GM19351 (cell line): ENCODE measurements at regions not wholly inside any gene's neighbourhood (a gene's known extent, or its start where the extent isn't known, plus 50 kb on each side); places are given as distances from the start of the nearest gene placed in this dataset.

Experiments used
- ATAC-seq: cut with Tn5 transposase; IDR thresholded peaks from one replicate; pipeline ENCODE4 v1.9.1; 2021; ENCODE audit warnings: mild to moderate bottlenecking, moderate library complexity; ENCODE audit not compliant: unreplicated experiment

DNA sequence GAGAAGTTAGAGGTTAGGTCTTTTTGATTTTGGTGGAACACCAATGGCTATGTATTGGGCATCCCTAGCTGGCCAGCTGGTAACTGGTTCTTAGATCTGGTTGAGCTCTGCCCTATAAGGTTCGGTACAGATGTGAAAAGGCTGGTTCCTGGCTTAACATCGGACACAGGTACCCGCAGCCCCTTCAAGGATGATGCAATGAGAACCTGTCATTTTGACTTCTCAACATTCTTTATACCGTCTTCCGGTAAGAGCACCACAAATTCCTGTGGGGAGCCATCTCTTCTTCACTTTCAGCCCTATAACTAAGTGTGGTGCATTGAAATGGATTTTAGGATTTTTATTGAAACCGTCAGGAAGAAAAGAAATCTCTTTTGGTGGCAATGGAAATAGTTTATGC is 222.8 kb downstream of the ADAMTS9 start:
- no peak for ATAC-seq

DNA sequence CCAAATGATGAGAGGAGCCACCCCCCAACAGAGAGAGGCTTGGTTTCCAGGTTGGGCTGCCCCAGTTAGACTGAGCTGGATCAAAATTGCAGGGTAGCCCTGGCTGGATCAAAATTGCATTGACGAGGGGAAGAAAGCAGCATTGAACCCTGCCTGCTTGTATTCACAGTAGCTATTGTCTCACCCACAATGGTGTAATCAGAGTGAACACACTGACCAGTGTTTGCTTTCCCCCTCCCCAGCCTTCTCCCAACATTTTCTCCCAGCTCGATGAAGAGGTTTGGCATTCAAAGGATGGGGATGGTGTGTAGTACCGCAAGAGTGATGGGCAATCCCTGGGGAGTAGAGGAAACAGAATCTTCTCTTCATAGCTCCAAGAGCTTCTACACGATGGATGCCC is 223.8 kb downstream of the ADAMTS9 start:
- no peak for ATAC-seq

DNA sequence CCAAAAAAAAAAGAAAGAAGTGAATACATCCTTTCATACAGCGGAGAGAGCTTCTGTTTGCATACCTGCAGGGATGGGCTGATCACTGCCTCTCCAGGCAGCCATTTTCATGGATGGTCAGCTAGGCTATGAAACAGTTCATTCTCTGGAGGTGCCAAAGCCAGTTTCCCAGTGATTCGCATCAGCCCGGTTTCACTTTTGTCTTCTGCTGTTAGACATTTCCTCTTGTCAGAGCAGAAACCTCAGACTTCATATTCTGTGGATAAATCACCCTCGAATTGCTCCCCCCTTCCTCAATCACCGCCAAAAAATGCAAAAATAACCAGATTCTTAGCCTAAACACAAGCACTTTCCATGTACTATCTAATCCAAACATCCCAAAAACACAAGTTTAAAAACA is 225.6 kb downstream of the ADAMTS9 start:
- ATAC-seq: no peak

DNA sequence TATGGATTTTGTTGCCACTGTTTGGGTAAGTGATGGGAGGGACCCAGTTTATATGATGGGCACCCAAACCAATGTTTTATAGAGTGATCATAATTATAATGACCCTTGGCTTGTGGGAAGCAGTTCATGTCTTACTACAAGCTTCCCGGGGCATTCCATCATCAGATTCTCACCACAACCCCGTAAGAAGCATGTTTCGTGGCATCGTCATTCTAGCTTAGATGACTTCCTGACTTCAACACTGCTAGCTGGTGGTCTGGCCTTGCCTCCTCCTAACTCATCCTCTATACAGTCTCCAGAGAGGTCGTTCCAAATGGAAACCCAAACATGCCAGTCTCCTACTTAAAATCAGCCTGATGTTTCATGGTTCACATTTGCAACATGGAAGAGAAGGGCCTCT is 226.9 kb downstream of the ADAMTS9 start:
- ATAC-seq: no peak

DNA sequence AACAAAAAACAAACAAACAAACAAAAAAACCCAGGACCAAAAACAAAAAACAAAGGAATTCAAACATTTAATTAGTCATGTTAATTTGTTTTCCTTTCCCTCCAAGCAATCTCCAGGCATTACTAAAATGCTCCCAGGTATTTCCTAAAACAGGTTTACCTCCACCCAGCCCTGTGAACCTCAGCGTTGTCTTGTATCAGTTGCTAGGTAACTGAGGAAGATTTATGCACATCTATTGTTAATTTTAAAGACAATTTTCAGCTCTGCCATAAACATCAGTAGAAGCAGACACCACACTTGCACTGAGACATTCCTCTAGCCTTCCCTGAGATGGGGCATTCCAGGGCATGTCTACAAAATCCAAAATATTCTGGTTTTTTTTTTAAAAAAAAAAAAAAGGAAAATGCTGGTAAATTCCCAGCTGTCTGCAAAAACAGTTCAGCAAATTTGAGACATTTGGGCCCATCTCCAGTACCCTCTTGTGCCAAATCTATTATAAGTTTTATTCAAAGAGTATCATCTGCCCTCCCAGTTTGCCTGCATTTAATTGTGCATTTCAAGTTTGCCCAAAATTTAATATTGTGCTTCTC is 227.6 kb downstream of the ADAMTS9 start:
- ATAC-seq: no peak

DNA sequence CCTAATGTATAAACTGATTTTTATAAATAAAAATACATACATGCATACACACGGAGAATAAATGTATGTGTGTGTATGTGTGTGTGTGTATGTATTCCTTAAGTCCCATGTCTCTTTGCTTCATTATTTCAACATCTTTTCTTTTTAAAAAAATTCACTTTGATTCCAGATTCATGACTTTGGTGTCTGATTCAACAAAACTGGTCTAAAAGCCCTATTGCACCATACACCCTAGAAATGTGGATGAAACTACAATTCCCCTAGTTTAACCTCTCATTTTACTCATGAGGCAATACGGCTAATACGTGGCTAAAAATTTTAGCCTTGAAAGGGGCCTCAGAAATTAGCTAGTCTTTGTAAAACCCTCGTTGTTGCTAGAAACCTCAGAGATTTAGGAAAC is 228.1 kb downstream of the ADAMTS9 start:
- no peak for ATAC-seq

DNA sequence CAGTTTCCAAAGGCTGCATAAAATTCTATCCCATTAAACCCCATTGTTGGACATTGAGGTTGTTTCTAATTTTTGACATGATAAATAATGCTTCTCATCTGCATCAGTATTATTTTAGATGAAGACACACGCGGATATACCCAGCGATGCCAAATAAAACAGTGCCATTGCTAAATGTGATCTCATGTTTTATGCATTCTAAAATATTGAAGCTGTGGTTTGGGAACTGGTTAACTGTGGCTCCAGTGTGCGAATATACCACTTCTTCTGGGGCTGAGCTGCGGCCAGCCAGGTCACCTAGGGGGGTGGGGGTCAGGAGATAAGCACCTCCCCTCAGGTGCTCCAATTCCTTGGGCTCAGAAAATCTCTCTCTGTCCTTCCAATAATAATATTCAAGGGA is 230.0 kb downstream of the ADAMTS9 start:
- ATAC-seq: no peak

DNA sequence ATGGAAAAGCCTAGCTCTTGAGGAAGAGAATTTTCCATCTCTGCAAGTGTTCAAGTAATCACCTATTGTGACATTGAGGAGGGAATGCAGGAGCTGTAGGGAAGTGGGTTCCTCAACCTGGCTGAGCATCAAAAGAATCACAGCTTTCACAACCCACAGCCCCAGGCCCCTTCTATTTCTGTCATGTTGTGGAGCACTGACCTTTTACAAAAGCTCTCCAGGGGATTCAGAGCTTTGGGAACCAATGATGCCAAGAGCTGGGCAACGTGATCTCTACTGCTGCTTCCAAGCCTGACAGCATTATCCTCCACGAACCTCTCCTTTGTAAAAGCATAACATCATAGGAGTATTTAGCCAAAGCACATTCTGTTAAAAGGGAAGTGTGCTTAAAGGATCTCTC is 231.1 kb downstream of the ADAMTS9 start:
- no peak for ATAC-seq

DNA sequence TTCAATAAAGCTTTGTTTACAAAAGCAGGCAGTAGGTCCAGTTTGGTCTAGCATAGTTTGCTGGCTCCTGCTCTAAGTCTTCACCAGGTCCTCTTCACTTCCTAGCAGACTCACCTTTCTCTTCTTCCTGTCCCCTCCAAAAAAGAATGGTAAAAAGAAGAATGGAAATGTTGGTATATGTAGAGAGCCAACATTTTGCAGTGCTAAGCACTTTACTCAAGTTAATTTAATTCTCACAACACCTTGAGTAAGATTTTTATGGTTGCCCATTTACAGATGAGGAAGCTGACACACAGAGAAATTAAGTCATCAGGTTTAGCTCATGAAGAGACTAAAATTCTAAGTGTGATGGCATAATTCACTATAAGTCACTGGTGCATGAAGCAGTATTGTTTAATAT is 230.1 kb upstream of the PRICKLE2 start:
- ATAC-seq: no peak

DNA sequence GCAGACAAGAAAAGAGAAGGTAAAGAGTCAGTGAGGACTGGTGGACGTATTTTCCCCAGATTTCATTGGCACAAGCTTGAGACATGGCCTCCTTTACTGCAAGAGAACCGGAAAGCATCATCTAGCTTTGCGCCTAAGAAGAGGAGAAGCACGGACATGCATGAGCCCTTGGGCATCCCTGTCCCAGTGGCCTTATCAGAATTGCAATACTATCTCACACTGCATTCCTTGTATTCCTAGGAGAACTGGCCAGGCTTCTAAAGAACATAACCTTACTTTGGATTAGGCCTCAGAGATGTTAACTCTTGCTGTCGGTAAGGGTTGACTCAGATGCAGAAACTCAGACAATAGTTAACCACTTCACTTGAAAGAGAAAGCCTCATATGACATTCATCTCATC is 229.5 kb upstream of the PRICKLE2 start:
- ATAC-seq: no peak

DNA sequence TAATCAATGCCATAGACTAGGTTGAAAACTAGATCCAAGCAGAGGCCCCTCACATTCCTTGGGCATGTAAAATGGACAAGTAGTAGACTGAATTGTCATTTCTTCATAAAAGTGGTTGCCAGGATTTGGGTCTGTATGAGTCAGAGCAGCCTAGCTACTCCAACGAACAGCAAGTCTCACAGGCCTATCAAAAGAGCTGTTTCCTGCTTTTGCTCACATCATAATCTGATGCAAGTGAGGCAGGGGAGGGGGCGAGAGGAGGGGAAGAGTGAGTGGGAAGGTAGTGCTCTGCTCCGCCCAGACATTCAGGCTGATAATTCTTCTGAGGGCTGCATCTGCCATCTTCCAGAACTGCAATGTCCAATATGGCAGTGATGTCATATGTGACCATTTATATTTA is 228.9 kb upstream of the PRICKLE2 start:
- ATAC-seq: no peak

DNA sequence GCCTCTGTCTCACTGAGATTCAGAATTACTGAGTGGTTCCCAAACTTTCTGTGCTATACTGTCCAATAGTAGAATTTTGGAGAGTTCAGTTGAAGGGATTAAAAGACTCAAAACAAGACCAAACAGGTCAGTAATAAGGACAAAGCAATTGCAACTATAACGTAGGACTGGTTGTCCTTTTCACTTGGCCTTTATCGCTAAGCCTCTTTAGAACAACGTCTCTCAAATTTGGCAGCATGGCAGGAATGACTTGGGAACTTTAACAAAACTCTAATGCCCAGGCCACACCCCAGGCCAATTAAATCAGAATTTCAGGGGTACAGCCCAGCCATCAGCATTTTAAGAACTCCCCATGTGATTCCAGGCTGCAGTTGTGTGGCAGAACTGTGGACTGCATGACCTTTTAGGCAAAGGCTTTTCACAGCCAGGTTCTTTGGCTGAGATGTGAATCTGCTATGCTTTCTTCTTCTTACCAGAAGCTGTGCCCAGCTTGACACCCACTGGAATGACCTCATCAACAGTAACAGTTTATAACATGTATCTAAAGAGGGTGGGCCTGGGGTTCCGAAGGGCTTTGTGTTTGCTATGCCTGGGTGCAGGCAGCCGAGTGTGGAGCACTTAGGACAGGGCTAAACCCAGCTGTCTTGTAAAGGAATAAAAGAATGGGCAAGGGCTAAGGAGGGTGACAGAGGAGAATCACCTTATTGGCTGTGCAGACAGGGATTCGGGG is 226.2 kb upstream of the PRICKLE2 start:
- ATAC-seq: no peak

DNA sequence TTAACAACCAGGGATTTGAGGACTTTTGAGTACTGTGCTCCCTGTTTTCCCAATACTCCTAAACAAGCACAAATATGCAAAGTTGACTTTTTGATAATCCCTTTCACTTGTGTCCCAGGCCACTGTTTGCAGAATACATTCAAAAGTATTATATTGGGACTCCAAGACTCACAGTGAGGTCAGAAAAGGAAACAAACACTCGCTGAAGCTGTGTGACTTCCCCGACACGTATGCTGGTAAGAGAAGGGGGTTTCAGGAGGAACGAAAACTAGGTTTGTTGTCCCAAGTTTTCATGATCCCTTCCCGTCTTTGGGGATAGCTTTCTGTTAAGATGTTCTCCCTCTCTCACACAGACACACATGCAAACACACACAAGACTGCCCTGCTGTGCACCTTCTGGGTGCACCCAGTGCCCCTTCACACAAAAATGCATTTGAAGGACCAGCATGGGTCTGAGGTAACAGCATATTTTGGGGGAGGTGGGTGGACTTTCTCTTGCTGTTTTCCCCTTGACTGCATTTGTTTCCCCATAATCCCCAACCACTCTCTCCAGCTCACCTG is 225.2 kb upstream of the PRICKLE2 start:
- no peak for ATAC-seq

DNA sequence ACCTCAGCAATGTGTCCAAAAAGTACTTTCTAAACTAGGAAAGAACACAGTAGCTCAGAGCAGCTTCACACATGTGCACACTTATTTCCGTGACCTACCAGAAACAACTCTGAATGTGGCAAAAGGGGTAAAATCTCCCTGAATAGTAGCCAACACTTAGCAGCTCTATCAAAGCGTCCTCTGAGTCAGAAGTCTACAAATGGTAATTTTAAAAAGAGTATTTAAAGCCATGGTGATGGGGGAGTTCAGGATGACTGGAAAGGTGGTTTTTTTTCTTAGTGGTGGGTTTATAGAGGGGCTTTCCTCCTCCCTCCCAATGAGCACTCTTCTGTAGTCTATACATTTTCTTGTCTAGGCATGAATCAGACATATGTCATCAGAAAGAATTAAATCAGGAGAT is 223.8 kb upstream of the PRICKLE2 start:
- peak; percentile 48 for ATAC-seq

DNA sequence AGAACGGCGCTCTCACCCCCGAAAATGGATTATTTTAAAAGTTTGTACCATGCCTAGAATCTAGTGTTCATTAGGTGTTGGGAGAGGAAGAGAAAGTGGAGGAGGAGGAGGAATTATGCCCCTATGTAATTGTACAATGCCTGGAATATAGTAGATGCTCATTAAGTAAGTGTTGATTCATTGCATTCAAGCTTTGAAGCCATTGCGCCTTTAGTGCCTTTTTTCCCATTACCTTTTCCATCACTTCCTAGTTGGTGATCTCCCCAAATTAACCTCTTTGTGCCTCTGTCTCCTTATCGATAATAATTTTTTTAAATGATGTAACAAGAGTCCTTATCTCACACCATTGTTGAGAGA is 220.7 kb upstream of the PRICKLE2 start:
- ATAC-seq: no peak

DNA sequence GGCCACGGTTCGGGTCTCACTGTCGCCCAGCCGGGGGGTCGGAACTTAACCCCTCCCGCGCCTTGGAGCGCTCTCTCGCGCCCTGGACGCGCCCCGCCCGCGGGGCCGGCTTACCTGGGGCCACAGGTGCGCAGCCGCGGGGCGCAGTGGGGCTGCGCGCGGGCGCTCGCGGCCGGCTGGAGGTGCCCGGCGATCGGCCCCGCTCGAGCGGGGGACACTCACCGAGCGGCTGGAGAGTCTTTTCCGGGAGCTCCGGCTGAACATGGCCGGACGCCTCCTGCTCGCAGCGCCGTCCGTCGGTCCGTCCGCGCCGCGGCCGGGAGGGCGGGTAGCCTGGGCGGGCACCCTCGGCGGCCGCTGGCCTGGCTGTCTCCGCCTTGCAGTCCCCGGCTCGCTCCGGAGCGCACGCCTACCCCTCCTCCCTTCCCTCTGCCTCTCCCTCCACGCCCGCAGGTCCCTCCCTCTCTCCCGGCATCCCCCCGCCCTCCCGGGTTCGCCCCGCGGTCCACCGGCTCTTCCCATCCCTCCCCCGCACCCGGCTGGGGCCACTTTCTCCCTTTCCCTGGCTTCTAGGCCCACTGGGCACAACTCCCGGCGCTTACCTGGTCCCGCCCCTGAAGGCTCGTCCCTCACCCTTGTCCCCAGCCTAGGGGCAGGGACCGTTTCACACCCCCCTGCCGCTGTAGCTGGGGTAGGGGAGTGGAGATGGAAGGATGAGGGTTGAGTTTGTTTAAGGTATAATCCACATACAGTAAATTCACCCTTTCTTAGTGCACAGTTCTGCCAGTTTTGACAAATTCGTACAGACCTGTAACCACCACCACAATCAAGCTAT is 220.1 kb upstream of the PRICKLE2 start:
- ATAC-seq: no peak

DNA sequence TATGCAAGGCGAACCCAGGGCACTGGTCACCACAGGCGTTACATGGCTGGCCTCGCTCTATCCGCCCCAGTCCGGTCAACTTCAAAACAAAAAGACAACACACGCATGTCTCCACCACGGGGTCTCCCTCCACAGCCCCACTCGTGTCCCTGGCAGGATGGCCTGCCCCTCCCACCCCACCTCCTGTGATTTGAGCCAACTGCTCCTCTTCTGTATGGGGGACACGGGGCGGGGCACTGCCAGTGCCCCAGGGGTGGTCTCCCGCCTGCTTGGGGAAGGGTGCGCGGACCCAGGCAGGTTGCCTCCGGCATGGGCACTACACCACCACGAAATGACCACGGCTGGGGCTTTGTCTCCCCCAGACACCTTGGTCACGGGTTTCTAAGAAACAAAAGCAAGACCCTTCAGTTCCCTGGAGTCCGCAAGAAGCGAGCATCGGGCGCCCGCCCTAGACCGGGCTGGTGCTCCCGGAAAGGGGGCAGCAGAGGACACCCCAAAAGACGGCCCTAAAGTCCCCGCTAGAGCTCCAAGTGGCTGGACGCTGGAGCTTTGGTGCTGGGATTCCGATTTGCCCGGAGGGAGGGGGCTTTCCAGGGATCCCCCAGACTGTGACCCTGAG is 219.3 kb upstream of the PRICKLE2 start:
- ATAC-seq: no peak

DNA sequence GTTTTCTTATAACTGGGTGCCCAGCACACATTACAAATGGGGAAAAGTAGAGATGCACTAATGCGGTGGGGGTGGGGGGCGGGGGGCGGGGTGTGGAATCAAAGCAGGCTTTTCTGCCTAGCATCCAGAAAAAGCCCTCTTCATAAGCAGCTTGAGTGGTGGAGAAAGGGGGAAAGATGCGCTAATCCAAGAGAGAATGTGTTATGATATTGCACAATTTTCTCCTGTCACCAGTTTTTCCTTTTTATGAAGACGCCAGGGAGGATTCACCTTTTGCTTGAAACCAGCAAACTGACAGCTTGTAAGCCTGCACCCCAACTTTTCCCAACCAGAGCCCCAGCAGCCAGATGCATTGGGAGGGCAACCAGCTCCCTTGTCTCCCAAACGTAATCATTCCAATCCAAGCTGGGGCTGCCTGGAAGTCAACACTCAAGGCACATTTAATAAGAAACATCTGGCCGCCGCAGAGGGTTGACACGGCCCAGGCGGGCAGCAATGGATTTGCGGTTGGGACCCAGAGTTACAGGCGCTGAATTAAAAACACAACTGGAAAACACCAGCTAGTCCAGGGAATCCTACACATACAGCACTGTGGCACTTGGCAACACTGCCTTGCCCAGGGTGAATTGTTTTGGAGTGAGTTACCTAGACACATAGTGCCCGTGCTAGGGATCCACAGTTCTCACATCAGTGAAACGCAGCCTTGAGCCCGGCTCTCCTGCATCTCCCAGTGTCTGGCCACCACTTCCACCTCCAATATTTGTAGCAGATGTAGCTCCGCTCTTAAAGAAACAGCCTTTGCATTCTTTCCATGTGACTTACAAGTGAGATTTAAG is 218.5 kb upstream of the PRICKLE2 start:
- ATAC-seq: no peak

DNA sequence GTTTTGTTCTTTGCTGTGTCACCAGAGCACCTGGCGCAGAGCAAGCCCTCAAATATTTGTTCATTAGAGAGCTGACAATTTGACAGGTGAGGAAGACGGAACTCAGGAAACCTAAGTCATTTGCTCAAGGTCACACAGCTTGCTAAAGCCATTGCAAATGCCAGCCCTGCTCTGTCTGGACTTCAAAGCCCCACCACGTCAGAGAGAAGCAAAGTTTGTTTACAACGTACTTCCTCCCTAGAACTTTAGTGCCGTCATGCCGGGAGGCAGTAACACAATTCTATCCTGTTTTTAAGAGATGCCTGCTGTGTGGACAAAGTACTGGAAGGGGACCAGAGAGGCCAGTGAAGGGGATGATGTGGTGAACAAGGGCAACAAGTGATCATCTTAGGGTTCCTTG is 216.6 kb upstream of the PRICKLE2 start:
- ATAC-seq: no peak

DNA sequence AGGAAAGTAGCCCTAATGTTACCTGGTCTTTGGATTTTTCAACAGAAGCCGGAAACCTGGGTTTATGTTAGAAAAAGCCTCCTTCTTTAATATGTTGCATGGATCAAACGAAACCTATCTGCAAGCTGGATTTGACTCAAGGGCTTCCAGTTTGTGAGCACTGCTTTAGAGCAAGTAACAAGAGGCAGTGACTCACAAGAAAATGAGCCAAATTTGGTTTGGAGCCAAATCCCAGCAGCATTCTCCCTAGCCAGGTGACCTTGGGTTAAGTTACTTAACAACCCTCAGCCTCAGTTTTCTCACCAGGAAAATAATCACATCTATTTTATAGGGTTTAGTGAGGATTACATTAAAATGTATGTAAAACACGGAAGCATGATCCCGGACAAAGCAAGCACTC is 215.2 kb upstream of the PRICKLE2 start:
- no peak for ATAC-seq

DNA sequence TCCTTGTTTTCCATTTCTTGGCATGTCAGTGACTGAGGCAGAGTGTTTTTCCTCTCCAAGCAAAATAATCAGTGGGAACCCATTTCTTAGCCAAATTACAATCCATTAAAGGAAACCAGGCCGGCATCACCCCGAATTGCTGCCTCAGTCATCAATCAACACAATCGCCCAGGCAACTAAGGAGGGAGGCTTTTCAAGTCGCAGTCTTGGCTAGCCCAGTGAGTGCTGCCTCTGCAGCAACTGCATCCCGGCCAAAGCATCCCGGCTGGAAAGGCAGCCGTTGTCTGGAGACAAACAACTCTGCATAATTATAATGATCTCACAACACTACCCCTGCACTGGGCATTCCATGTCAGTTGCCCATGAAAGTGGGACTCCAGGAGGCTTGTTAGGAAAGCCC is 213.5 kb upstream of the PRICKLE2 start:
- no peak for ATAC-seq
